Trophoblast cell (in vitro differentiated cells and primary cell): ENCODE measurements at regions not wholly inside any gene's neighbourhood (a gene's known extent, or its start where the extent isn't known, plus 50 kb on each side); places are given as distances from the start of the nearest gene placed in this dataset.

Experiments
- DNase-seq, 2 donors: peaks; one replicate each; pipeline ENCODE4 v3.0.0-alpha.2; 2016
- H2AFZ ChIP-seq: 2 replicates; pipeline ENCODE4 v1.6.1; 2013; ENCODE audit warnings: low read length, moderate library complexity, mild to moderate bottlenecking; ENCODE audit not compliant: insufficient read depth, poor library complexity
- H2AK5ac ChIP-seq: 2 replicates; pipeline ENCODE4 v1.6.1; 2013; ENCODE audit warnings: mild to moderate bottlenecking, low read length
- H2BK120ac ChIP-seq: 2 replicates; pipeline ENCODE4 v1.6.1; 2013; ENCODE audit warnings: low read length, mild to moderate bottlenecking, moderate library complexity; ENCODE audit not compliant: insufficient read depth, poor library complexity
- H2BK12ac ChIP-seq: 2 replicates; pipeline ENCODE4 v1.6.1; 2013; ENCODE audit warnings: mild to moderate bottlenecking, low read length, moderate library complexity
- H2BK5ac ChIP-seq: 2 replicates; pipeline ENCODE4 v1.6.1; 2013; ENCODE audit warnings: low read length, low read depth, moderate library complexity, mild to moderate bottlenecking; ENCODE audit not compliant: poor library complexity
- H3K14ac ChIP-seq: 2 replicates; pipeline ENCODE4 v1.6.1; 2013; ENCODE audit warnings: mild to moderate bottlenecking, low read length
- H3K18ac ChIP-seq: 2 replicates; pipeline ENCODE4 v1.6.1; 2013; ENCODE audit warnings: mild to moderate bottlenecking, low read length
- H3K23ac ChIP-seq: 2 replicates; pipeline ENCODE4 v1.6.1; 2013; ENCODE audit warnings: low read length
- H3K27ac ChIP-seq: 2 replicates; pipeline ENCODE4 v1.5.1; 2013; ENCODE audit warnings: low read depth, mild to moderate bottlenecking, inconsistent platforms, low read length, moderate library complexity
- H3K27me3 ChIP-seq: 2 replicates; pipeline ENCODE4 v1.6.1; 2013; ENCODE audit warnings: inconsistent platforms, mild to moderate bottlenecking, low read length, moderate library complexity; ENCODE audit not compliant: insufficient read depth
- H3K36me3 ChIP-seq, 2 experiments: 1 replicate in 1 of 2; 2 replicates in 1 of 2; pipeline ENCODE4 v1.6.1; 2013; ENCODE audit warnings: low read length in 2 of 2, mild to moderate bottlenecking in 2 of 2, moderate library complexity in 1 of 2; ENCODE audit not compliant: insufficient read depth in 2 of 2, control insufficient read depth in 1 of 2
- H3K4ac ChIP-seq: 2 replicates; pipeline ENCODE4 v1.6.1; 2013; ENCODE audit warnings: low read depth, mild to moderate bottlenecking, low read length, moderate library complexity
- H3K4me1 ChIP-seq, 2 experiments: 1 replicate in 1 of 2; 2 replicates in 1 of 2; pipeline ENCODE4 v1.6.1; 2013; ENCODE audit warnings: low read length in 2 of 2, mild to moderate bottlenecking in 2 of 2, moderate library complexity in 1 of 2; ENCODE audit not compliant: insufficient read depth in 2 of 2, control insufficient read depth in 1 of 2
- H3K4me2 ChIP-seq: 2 replicates; pipeline ENCODE4 v1.6.1; 2013; ENCODE audit warnings: inconsistent platforms, mild to moderate bottlenecking, low read length, moderate library complexity
- H3K4me3 ChIP-seq: 2 replicates; pipeline ENCODE4 v1.5.1; 2013; ENCODE audit warnings: mild to moderate bottlenecking, low read depth, low read length, inconsistent platforms
- H3K79me1 ChIP-seq: one replicate; pipeline ENCODE4 v1.6.1; 2013; ENCODE audit warnings: low read length
- H3K79me2 ChIP-seq: 2 replicates; pipeline ENCODE4 v1.6.1; 2013; ENCODE audit warnings: low read length, mild to moderate bottlenecking; ENCODE audit not compliant: control insufficient read depth, insufficient read depth, poor library complexity
- H3K9ac ChIP-seq: 2 replicates; pipeline ENCODE4 v1.6.1; 2013; ENCODE audit warnings: mild to moderate bottlenecking, low read length
- H3K9me3 ChIP-seq: 2 replicates; pipeline ENCODE4 v1.6.1; 2013; ENCODE audit warnings: low read depth, mild to moderate bottlenecking, control low read depth, inconsistent platforms, low read length; ENCODE audit not compliant: insufficient read depth
- H4K12ac ChIP-seq: 2 replicates; pipeline ENCODE4 v1.6.1; 2013; ENCODE audit warnings: low read depth, mild to moderate bottlenecking, low read length, moderate library complexity
- H4K8ac ChIP-seq: 2 replicates; pipeline ENCODE4 v1.6.1; 2013; ENCODE audit warnings: low read depth, mild to moderate bottlenecking, low read length, moderate library complexity
- H4K91ac ChIP-seq: one replicate; pipeline ENCODE4 v1.6.1; 2013; ENCODE audit warnings: low read depth, mild to moderate bottlenecking, low read length, moderate library complexity
- WGBS: extraction: QIAGEN DNeasy Blood & Tissue Kit; methylation state at CpG from one replicate; pipeline ENCODE4 v1.1.7; 2013; ENCODE audit warnings: missing lambda C conversion rate; ENCODE audit not compliant: insufficient read length, insufficient coverage; ENCODE audit errors: extremely low coverage; 5-methylcytosine and 5-hydroxymethylcytosine counted together

DNA sequence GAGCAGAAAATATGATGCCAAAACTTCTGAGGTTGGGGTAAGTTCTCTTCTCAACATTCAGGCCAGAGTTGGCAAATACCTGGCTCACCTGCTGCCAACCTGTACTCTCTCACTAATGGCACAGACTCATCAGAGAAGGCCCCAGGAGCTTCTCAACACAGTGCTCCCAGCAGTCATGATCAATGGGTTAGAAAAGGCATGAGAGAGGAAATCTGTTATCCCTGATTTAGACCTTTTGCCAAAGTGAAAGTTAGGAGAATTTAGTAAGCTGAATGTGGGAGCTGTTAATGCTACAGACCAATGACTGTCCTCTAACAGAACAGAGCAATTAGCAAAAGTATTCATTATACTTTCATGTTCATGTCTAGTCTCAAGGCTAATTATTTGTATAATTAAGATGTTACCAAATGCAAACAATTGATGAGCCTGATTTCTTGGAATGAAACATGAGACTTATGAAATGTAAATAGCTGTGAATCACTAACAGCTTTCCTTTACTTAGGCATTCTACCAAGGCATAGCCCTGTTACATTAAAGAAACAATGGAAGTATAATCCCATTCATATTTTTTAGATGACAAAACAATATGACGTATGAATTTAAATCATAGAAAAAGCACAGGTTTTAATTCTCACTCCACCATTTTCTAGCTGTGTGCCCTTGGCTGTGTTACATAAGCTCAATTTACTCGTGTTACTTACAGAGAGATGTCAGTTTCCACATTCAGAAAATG, 68.7 kb upstream of the MARCHF10 start:
- Histone ChIP-seq H2BK120ac (peak overlapping the region; percentile 98), H3K27ac (peak overlapping the region; percentile 95), H4K8ac (peak overlapping the region; percentile 43), H3K79me2 (no peaks in the 10 kb centered on the region), H3K4ac (peak overlapping the region; percentile 76), H3K9ac (no peak overlapping the region), H4K12ac (no peak overlapping the region), H3K4me2 (no peak overlapping the region), H2BK5ac (peak overlapping the region; percentile 24), H3K27me3 (no peaks in the 10 kb centered on the region), H2AK5ac (peak overlapping the region; percentile 95), H3K4me3 (no peak overlapping the region), H2BK12ac (peak overlapping the region; percentile 99), H3K14ac (peak overlapping the region; percentile 7), H3K9me3 (no peaks in the 10 kb centered on the region), H3K36me3 (no peaks in the 10 kb centered on the region), H3K4me1 (peaks cover 14 to 25% of the 10 kb centered on the region in 2 experiments), H4K91ac (peak overlapping the region; percentile 93), H3K79me1 (peaks cover 30% of the 10 kb centered on the region), H2AFZ (no peak overlapping the region), H3K18ac (peak overlapping the region; percentile 54), H3K23ac (no peak overlapping the region)
- WGBS = no CpG with 5 or more reads among the region's 2 CpGs
- no peak for DNase-seq

DNA sequence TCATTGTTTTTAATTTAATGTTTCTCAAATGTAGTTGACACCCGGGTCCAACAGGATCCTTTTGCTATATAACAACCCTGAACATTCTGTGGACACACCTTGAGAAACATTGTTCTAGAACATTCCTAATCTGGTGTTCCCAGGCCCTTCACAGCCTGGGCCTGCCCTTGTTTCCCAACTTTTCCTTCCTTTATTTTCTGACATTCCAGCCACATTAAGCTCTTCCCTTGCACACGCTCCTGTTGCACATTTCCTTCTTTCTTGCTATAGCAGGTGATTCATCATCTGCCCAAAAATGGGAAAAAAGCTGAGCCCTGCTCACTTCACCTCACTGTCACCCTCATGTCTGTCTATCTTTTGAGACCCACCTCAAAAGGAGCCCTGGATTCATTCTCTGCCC, 67.9 kb upstream of the MARCHF10 start:
- Histone ChIP-seq H2BK120ac (peak overlapping the region; percentile 98), H4K91ac (peak overlapping the region; percentile 93), H4K12ac (no peak overlapping the region), H2AK5ac (no peak overlapping the region), H3K14ac (peak overlapping the region; percentile 7), H3K36me3 (no peaks in the 10 kb centered on the region), H3K27me3 (no peaks in the 10 kb centered on the region), H3K4me2 (no peak overlapping the region), H3K9me3 (no peaks in the 10 kb centered on the region), H3K27ac (peak overlapping the region; percentile 95), H2BK5ac (peak overlapping the region; percentile 24), H3K4ac (no peak overlapping the region), H3K18ac (no peak overlapping the region), H3K79me2 (no peaks in the 10 kb centered on the region), H3K4me3 (no peak overlapping the region), H3K23ac (no peak overlapping the region), H3K4me1 (peaks cover 18 to 28% of the 10 kb centered on the region in 2 experiments), H3K79me1 (peaks cover 37% of the 10 kb centered on the region), H4K8ac (no peak overlapping the region), H2BK12ac (peak overlapping the region; percentile 37), H2AFZ (no peak overlapping the region), H3K9ac (no peak overlapping the region)
- no CpG with 5 or more reads among the region's 2 CpGs for WGBS
- DNase-seq = no peak

DNA sequence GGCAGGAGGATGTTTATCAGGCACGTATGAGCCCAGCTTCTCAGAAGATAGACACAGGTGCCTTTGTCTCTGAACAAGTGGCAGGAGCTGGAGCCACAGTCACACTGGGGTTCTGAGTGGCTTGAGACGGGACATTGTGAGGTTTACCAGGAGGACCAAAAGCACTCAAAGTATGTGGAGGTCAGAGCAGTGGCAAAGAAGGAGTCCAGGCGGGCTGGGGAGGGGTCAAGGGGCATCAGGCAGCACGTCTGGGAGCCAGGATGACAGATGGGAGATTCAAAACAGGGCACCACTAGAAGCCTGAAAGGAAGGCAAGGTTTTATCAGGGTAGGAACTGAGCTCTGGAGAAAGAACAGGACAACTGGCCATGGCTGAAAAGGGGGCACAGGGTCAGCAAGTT, 67.2 kb upstream of the MARCHF10 start:
- H4K12ac ChIP-seq = no peak overlapping the region
- no peak overlapping the region for H2AK5ac ChIP-seq
- H3K79me2 ChIP-seq = no peaks in the 10 kb centered on the region
- peak overlapping the region; percentile 90 for H2BK5ac ChIP-seq
- peaks cover 23 to 33% of the 10 kb centered on the region in 2 experiments for H3K4me1 ChIP-seq
- H3K4me3 ChIP-seq = no peak overlapping the region
- H3K18ac ChIP-seq = no peak overlapping the region
- no peak overlapping the region for H3K9ac ChIP-seq
- H3K4ac ChIP-seq = no peak overlapping the region
- peaks cover 43% of the 10 kb centered on the region for H3K79me1 ChIP-seq
- no CpG with 5 or more reads among the region's 4 CpGs for WGBS
- no peaks in the 10 kb centered on the region for H3K36me3 ChIP-seq
- no peaks in the 10 kb centered on the region for H3K27me3 ChIP-seq
- no peak overlapping the region for H3K23ac ChIP-seq
- no peak overlapping the region for H2BK120ac ChIP-seq
- H4K8ac ChIP-seq = no peak overlapping the region
- no peak for DNase-seq
- H3K9me3 ChIP-seq = no peaks in the 10 kb centered on the region
- H3K4me2 ChIP-seq = no peak overlapping the region
- H3K14ac ChIP-seq = no peak overlapping the region
- H2AFZ ChIP-seq = no peak overlapping the region
- peak overlapping the region; percentile 95 for H3K27ac ChIP-seq
- no peak overlapping the region for H2BK12ac ChIP-seq
- H4K91ac ChIP-seq = peak overlapping the region; percentile 91

DNA sequence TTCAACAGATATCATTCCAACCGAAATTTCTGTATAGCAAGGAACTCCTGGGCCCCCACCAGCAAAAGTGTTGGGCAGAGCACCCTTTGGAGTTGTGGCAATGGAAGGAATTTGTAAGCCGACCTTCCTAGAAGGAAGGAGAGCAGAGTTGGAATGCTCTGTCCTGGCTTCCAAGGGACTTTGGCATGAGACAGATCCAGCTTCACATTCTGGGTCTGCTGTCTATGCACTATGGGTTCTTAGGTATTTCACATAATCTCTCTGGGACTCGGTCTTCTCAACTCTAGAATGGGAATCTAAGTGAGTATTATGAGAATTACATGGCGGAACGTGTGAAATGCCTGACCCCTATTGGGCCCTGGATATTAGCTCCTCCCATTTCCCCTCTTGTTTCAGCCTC, 63.2 kb upstream of the MARCHF10 start:
- Histone ChIP-seq H3K4me3 (no peak overlapping the region), H3K36me3 (no peaks in the 10 kb centered on the region), H4K12ac (no peak overlapping the region), H3K9me3 (no peaks in the 10 kb centered on the region), H3K27me3 (no peaks in the 10 kb centered on the region), H2BK12ac (peak overlapping the region; percentile 71), H3K14ac (no peak overlapping the region), H3K23ac (no peak overlapping the region), H2AFZ (no peak overlapping the region), H3K4me2 (no peak overlapping the region), H4K8ac (peak overlapping the region; percentile 9), H2BK5ac (peak overlapping the region; percentile 58), H3K4me1 (peaks cover 26 to 34% of the 10 kb centered on the region in 2 experiments), H2AK5ac (peak overlapping the region; percentile 59), H2BK120ac (peak overlapping the region; percentile 62), H3K4ac (peak overlapping the region; percentile 24), H3K18ac (no peak overlapping the region), H3K79me1 (peaks cover 39% of the 10 kb centered on the region), H3K9ac (no peak overlapping the region), H3K27ac (peak overlapping the region; percentile 63), H4K91ac (peak overlapping the region; percentile 56), H3K79me2 (peaks cover 2% of the 10 kb centered on the region)
- peak; percentile 74 to 87 for DNase-seq
- no CpG with 5 or more reads among the region's 5 CpGs for whole genome bisulfite sequencing
